ENCODE measurements at regions not wholly inside any gene's neighbourhood (a gene's known extent, or its start where the extent isn't known, plus 50 kb on each side); places are given as distances from the start of the nearest gene placed in this dataset.

DNA sequence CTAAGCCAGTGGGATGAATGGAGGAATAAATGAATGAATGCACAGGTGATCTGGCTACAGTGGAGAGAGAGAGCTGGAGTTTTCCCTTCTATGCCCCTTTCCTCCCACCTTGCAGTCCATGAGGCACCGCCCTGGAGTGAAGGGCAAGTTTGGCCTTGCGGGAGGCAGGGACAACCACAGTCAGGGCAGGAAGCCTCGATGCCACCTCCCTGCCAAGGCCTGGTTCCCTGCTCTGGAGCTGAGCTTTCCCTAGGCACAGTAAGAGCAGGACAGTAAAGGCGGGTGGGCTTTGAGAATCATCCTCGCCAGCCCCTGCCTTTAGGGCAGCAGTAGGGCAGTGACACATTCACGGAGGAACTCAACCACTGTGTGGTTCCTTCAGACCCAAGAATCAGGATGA is 72.6 kb downstream of the RBFOX3 start:
- TF ChIP-seq, protein P1, sequence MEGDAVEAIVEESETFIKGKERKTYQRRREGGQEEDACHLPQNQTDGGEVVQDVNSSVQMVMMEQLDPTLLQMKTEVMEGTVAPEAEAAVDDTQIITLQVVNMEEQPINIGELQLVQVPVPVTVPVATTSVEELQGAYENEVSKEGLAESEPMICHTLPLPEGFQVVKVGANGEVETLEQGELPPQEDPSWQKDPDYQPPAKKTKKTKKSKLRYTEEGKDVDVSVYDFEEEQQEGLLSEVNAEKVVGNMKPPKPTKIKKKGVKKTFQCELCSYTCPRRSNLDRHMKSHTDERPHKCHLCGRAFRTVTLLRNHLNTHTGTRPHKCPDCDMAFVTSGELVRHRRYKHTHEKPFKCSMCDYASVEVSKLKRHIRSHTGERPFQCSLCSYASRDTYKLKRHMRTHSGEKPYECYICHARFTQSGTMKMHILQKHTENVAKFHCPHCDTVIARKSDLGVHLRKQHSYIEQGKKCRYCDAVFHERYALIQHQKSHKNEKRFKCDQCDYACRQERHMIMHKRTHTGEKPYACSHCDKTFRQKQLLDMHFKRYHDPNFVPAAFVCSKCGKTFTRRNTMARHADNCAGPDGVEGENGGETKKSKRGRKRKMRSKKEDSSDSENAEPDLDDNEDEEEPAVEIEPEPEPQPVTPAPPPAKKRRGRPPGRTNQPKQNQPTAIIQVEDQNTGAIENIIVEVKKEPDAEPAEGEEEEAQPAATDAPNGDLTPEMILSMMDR (IDR thresholded peaks at IDR 0.05; ENCODE audit: insufficient read depth, missing control alignments): no peak
- FAIRE-seq (no peak), DNase-seq (ENCODE audit: insufficient read length, low spot score) (no peak)

DNA sequence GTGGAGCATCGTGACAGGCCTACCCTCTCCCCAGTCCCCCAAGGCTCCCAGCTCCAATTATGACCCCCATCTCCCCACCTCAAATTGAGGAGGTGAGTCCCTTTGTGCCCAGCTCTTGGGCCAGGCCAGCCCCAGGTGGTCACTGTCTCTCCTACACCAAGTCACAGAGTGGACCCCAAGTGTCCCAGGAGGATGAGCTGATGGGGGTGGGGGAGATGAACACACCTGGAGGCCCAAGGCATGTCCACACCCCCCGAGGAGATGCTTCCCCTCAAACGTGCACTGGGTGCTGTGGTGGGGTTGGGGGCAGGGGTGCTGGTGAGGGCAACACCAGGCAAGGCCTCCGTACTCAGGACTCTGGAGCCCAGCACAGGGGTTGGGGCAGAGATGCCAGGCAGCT is 73.2 kb downstream of the RBFOX3 start:
- FAIRE-seq (no peak), DNase-seq (ENCODE audit: insufficient read length, low spot score) (no peak)
- TF ChIP-seq, protein P1 (IDR thresholded peaks at IDR 0.05; ENCODE audit: insufficient read depth, missing control alignments): no peak

DNA sequence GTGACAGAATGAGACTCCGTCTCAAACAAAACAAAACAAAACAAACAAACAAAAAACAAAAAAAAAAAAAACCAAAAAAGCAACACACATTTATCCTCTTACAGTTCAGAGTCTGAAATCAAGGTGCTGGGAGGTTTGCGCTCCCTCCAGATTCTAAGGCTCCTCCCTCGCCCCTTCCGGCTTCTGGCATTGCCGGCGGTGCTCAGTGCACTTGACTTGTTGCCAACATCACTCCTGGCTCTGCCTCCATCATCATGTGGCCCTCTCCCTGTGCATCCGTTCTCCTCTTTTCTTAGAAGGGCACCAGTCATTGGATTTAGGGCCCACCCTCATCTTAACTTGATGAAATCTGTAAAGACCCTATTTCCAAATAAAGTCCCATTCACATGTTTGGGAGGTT is 73.8 kb downstream of the RBFOX3 start:
- DNase-seq (ENCODE audit: insufficient read length, low spot score): no peak
- FAIRE-seq: no peak
- TF ChIP-seq, protein P1 (IDR thresholded peaks at IDR 0.05; ENCODE audit: insufficient read depth, missing control alignments): no peak

DNA sequence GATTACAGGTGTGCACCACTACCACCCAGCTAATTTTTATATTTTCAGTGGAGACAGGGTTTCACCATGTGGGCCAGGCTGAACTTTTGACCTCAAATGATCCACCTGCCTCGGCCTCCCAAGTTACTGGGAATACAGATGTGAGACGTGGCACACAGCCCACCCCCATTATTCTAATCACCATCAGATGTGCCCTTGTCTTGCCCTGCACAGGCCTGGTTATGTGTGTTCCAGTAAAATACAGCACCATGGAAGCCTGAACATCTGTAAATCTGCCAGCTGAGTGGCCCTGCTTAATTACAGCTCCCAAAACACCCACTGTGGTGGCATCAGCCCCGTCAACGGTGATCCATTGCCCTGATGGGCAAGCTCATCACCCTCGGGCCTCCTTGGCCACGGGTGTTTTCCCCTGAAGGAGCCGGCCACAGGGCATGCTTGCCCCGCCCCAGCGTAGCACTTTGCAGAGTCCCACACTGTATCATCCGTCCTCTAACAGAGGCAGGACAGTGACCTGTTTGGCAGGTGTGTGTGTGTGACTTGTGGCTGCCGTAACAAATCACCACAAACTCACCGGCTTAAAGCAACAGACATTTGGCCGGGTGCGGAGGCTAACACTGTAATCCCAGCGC is 74.5 kb downstream of the RBFOX3 start:
- FAIRE-seq (no peak), DNase-seq (ENCODE audit: insufficient read length, low spot score) (no peak)
- TF ChIP-seq, protein P1 (IDR thresholded peaks at IDR 0.05; ENCODE audit: insufficient read depth, missing control alignments): no peak

DNA sequence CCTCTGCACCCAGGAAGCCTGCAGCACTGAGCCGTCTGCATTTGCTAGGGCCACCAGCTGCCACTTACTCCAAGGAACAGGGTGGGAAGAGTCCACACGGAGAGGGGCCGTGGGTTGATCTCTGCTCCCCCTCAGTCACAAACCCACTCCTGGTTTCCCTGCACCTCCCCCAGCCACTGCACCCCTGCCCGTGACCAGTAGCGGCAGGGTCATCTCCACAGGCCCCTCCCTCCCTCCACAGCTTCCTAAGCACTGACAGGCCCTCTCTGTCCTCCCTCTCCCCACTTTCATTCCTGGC is 75.2 kb downstream of the RBFOX3 start:
- TF ChIP-seq, protein P1 (IDR thresholded peaks at IDR 0.05; ENCODE audit: insufficient read depth, missing control alignments): no peak
- DNase-seq (ENCODE audit: insufficient read length, low spot score) (no peak), FAIRE-seq (no peak)

DNA sequence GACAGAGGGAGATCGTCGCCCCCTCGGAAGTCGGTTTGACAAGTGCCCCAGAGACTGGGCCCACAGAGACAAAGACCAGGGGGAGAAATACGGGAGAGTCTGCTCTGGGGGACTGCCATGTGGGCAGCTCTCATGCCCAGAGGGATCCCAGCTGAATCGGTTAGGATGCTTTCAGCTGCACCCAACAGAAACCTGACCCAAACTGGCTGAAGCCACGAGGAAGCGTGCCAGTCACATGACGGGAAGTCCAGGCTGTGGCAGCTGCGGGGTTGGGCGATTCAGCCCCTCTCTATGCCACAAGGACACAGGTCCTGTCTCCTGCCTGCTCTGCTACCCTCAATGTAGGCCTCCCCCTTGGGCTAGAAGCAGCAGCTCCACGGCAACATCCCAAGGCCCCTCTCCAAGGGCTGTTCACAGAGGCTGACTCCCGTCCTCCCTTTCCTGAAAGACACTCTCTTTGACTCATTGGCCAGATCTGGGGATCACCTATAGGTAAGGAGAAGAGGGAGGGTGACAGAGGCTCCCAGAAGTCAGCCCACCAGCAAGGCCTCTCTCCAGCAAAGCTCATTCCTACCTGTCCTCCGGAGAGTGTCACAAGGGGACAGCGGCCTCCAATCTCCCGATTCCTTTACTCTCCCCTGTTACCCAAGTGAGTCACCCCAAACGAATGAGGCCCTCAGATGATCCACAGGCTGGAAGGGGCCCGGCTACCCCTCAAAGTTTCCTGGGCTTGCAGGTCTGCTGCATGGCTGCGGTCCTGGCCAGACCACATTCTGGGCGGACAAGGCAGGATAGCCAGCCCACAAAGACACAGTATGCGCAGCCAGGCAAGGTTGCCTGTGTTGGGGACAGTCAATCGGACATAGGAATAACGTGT is 75.8 kb downstream of the RBFOX3 start:
- DNase-seq (ENCODE audit: insufficient read length, low spot score): no peak
- TF ChIP-seq, protein P1 (IDR thresholded peaks at IDR 0.05; ENCODE audit: insufficient read depth, missing control alignments): no peak
- FAIRE-seq: no peak

DNA sequence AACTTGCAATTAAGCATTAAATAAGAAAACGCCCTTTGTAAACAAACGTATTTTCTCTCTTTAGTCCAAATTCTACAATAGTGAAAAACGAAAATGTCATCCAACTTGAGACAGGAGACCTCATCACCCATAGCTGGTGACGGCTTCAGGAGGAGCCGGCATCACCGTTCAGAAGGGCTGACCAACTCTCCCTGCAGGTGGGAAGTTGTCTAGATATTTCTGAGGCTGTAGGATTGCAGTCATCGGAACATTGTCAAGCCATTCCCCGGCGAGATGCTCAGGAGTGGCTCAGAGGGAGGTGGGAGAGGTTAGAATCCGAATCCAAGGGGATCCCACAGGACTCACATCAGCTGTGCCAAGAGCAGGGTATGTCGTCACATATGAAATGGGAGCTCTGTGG is 76.7 kb downstream of the RBFOX3 start:
- TF ChIP-seq, protein P1 (IDR thresholded peaks at IDR 0.05; ENCODE audit: insufficient read depth, missing control alignments): no peak
- no peak for DNase-seq (ENCODE audit: insufficient read length, low spot score)
- FAIRE-seq: no peak
